SK-N-MC (cell line): ENCODE measurements at regions not wholly inside any gene's neighbourhood (a gene's known extent, or its start where the extent isn't known, plus 50 kb on each side); places are given as distances from the start of the nearest gene placed in this dataset.

ENCODE experiments used
- EZH2 ChIP-seq: fragments of 200-600 bp; sonication (generic); IDR thresholded peaks from one replicate; pipeline ENCODE4 v1.6.1; 2017; ENCODE audit warnings: antibody characterized with exemption
- FOXP2 ChIP-seq: optimal IDR thresholded peaks from 2 replicates; pipeline ENCODE3; 2011; ENCODE audit warnings: mild to moderate bottlenecking, moderate library complexity; ENCODE audit not compliant: insufficient read depth; ENCODE audit errors: extremely low read length, control extremely low read depth
- POLR2AphosphoS5 ChIP-seq: IDR thresholded peaks from 2 replicates; pipeline ENCODE4 v1.6.1; 2012; ENCODE audit warnings: mild to moderate bottlenecking, low read depth, low read length, borderline replicate concordance

- no peak for TF ChIP-seq EZH2
- TF ChIP-seq POLR2AphosphoS5, result no peak
- TF ChIP-seq FOXP2, result no peak
Measured at GRCh38 chr14:104436047-104436591, 143.4 kb upstream of the C14orf180 start.
